ENCODE measurements at regions not wholly inside any gene's neighbourhood (a gene's known extent, or its start where the extent isn't known, plus 50 kb on each side); places are given as distances from the start of the nearest gene placed in this dataset.

DNA sequence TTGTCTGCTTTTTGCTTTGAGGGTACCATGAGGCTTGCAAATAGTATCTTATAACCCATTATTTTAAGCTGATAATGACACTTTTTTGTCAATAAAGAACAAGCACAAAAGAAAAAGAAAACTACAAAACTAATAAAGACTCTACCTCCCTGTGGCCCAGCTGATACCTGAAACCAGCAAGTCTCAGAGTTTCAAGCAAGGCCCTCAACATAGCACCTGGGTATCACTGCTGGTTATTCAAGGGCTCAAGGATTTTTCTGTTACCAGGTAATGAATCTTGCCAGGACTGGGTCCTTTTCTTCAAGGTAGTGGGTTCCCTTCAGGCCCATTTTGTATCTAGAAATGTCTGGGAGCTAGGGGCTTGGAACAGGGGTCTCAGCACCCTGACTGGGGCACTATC lies 281.6 kb upstream of the C11orf87 start:
- FAIRE-seq (no peak), DNase-seq (ENCODE audit: insufficient read length) (no peak)
- TF ChIP-seq POLR2AphosphoS5 (IDR thresholded peaks at IDR 0.05; ENCODE audit: low read depth, low read length) (no peak), POLR2A (IDR thresholded peaks at IDR 0.05; ENCODE audit: low read depth, low read length) (no peak), TAF1 (IDR thresholded peaks at IDR 0.05; ENCODE audit: borderline replicate concordance, low read depth, low read length) (no peak)

DNA sequence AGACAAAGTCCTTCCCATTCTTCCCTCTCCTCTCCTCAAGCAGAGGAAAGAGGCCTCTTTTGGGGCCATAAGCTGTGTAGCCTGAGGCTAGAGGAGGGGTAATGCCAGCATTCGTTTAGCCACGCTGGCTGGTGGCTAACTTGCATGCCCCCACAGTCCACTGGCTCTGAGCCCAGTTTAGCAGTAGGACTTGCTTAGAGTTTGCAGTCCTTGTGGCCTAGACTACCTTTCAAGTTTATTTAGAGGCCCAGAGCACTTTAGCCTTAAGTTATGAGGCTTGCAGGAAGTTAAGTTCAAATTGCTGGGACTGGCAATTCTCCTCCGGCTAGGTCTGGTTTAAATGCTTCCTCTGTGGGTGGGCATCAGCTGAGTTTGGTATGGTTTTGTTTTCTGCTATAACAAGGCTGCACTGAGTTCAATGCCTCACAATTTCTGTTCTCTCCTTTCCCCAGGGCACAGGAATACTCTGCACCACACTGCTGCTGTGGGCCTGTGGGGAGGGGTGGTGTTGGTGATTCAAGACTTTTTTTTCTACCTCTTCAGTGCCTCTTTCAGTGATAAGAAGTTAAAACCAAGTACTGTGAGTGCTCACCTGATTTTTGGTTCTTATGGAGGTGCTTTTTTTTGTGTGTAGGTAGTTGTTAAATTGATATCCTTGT lies 281.0 kb upstream of the C11orf87 start:
- TF ChIP-seq POLR2A (IDR thresholded peaks at IDR 0.05; ENCODE audit: low read depth, low read length) (no peak), POLR2AphosphoS5 (IDR thresholded peaks at IDR 0.05; ENCODE audit: low read depth, low read length) (no peak), TAF1 (IDR thresholded peaks at IDR 0.05; ENCODE audit: borderline replicate concordance, low read depth, low read length) (no peak)
- no peak for DNase-seq (ENCODE audit: insufficient read length)
- FAIRE-seq, result no peak

DNA sequence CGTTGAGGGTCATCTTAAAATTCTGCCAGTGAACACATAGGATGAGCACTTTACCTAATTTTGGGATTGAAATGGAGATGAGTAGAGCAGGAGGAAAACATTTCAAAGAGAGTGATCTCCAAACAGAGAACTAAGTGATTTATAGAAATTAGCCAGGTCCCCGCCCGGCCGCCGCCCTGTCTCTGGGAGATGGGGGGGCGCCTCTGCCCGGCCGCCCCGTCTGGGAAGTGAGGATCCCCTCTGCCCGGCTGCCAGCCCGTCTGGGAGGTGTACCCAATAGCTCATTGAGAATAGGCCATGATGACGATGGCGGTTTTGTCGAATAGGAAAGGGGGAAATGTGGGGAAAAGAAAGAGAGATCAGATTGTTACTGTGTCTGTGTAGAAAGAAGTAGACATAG lies 276.7 kb upstream of the C11orf87 start:
- FAIRE-seq, result no peak
- TF ChIP-seq POLR2AphosphoS5 (IDR thresholded peaks at IDR 0.05; ENCODE audit: low read depth, low read length) (no peak), POLR2A (IDR thresholded peaks at IDR 0.05; ENCODE audit: low read depth, low read length) (no peak), TAF1 (IDR thresholded peaks at IDR 0.05; ENCODE audit: borderline replicate concordance, low read depth, low read length) (no peak)
- no peak for DNase-seq (ENCODE audit: insufficient read length)

DNA sequence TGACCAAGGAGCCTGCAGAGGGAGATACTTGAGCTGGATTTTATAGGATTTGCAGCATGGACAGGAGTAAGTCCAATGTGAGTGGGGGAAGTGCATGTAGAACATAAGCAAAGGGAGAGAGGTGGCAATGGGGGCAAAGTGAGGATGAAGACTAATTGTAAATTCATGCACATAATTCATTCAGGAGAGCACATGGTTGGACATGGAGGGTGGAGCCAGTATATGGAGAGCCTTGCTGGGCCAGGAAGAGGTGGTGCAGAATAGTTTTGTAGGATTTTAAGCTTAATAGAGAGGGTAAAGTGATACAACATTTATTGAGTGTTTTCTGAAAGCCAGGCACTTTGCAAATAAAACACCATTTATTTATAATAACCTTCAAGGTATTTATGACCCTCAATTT lies 274.3 kb upstream of the C11orf87 start:
- no peak for TF ChIP-seq TAF1 (IDR thresholded peaks at IDR 0.05; ENCODE audit: borderline replicate concordance, low read depth, low read length)
- TF ChIP-seq POLR2A (IDR thresholded peaks at IDR 0.05; ENCODE audit: low read depth, low read length), result no peak
- no peak for TF ChIP-seq POLR2AphosphoS5 (IDR thresholded peaks at IDR 0.05; ENCODE audit: low read depth, low read length)
- no peak for DNase-seq (ENCODE audit: insufficient read length)
- no peak for FAIRE-seq

DNA sequence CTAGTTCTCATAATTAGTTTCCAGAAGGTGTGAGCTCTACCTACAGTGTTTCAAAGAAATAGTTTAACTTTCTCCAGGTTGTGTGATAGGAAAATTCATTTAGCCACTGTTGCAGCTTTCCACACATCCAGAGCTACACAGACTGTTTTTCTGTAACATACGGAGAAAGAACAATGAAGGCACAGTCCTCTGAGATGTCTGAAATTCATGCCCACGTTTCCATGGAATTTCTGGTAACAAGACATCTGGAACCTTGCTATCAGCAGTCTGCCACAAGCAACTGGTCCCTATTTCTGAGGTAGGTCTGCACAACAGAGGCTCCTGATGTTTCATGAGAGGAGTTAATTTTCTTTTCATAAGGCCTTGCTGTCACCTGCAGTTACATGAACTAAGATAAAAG lies 273.3 kb upstream of the C11orf87 start:
- no peak for TF ChIP-seq TAF1 (IDR thresholded peaks at IDR 0.05; ENCODE audit: borderline replicate concordance, low read depth, low read length)
- no peak for TF ChIP-seq POLR2A (IDR thresholded peaks at IDR 0.05; ENCODE audit: low read depth, low read length)
- TF ChIP-seq POLR2AphosphoS5 (IDR thresholded peaks at IDR 0.05; ENCODE audit: low read depth, low read length), result no peak
- DNase-seq (ENCODE audit: insufficient read length) (no peak), FAIRE-seq (no peak)

DNA sequence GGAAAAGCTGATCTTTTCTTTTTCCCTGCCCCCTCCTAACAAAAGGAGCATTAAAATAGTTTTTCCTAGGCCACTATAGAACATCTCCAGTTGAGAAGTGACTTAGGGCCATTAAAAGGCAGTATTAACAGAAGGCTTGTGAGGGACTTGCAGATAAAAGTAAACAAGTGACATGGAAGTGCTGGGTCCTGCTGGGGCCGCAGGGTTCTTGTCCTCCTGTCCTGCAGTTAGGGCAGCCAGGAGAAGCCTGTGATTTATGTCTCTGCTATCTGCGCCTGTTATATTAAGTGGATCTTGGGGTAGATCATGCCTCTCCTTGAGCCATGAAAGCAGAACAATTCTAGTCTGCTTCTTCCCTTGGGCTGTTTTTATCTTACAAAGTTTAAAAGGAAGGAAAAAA lies 271.4 kb upstream of the C11orf87 start:
- TF ChIP-seq TAF1 (IDR thresholded peaks at IDR 0.05; ENCODE audit: borderline replicate concordance, low read depth, low read length), result no peak
- TF ChIP-seq POLR2A (IDR thresholded peaks at IDR 0.05; ENCODE audit: low read depth, low read length), result no peak
- TF ChIP-seq POLR2AphosphoS5 (IDR thresholded peaks at IDR 0.05; ENCODE audit: low read depth, low read length), result no peak
- DNase-seq (ENCODE audit: insufficient read length) (no peak), FAIRE-seq (no peak)

DNA sequence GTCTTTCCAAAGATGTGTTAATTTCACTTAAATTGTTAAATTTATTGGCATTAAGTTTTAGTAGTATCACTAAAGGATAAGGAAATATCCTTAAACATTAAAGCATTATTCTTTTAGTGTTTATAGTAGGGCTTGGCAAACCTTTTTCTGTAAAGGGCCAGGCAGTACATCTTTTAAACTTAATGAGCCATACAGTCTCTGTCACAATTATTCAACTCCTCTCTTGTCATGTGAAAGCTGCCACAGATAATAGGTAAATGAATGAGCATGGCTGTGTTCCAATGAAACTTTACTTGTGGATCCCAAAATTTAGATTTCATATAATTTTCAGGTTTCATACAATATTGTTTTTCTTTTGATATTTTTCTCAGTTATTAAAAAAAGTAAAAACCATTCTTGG lies 268.2 kb upstream of the C11orf87 start:
- DNase-seq (ENCODE audit: insufficient read length) (no peak), FAIRE-seq (no peak)
- TF ChIP-seq TAF1 (IDR thresholded peaks at IDR 0.05; ENCODE audit: borderline replicate concordance, low read depth, low read length), result no peak
- TF ChIP-seq POLR2A (IDR thresholded peaks at IDR 0.05; ENCODE audit: low read depth, low read length), result no peak
- TF ChIP-seq POLR2AphosphoS5 (IDR thresholded peaks at IDR 0.05; ENCODE audit: low read depth, low read length), result no peak

DNA sequence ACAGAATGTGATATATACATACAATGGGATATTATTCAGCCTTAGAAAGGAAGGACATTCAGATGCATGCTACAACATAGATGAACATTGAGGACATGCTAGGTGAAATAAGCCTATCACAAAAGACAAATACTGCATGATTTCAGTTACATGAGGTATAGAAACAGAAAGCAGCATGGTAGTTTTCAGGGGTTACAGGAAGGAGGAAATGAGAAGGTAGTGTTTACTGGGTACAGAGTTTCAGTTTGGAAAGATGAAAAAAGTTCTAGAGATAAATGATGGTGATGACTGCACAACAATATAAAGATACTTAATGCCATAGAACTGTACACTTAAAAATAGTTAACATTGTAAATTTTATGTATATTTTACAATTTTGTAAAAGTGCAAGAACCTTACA lies 266.7 kb upstream of the C11orf87 start:
- FAIRE-seq (peak; percentile 97), DNase-seq (ENCODE audit: insufficient read length) (no peak)
- no peak for TF ChIP-seq POLR2A (IDR thresholded peaks at IDR 0.05; ENCODE audit: low read depth, low read length)
- no peak for TF ChIP-seq TAF1 (IDR thresholded peaks at IDR 0.05; ENCODE audit: borderline replicate concordance, low read depth, low read length)
- TF ChIP-seq POLR2AphosphoS5 (IDR thresholded peaks at IDR 0.05; ENCODE audit: low read depth, low read length), result no peak

DNA sequence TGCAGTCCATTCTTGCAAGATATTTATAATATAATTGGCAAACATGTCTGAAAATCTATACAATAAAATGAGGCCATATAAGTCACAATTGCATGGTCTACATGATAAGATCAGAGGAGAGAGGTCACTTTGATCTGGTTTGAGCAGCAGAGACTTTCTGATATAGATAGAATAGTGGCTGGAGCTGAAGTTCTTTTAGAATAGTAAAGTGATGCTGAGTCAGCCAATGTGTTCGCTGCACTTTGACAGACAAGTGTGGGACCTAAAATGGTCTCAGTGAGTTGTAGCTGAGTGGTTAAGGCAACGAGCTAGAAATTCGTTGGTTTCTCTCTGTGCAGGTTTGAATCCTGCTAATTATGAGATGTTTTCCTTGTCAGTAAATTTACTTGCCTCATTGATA lies 257.0 kb upstream of the C11orf87 start:
- TF ChIP-seq TAF1 (IDR thresholded peaks at IDR 0.05; ENCODE audit: borderline replicate concordance, low read depth, low read length) (no peak), POLR2A (IDR thresholded peaks at IDR 0.05; ENCODE audit: low read depth, low read length) (no peak), POLR2AphosphoS5 (IDR thresholded peaks at IDR 0.05; ENCODE audit: low read depth, low read length) (no peak)
- FAIRE-seq (no peak), DNase-seq (ENCODE audit: insufficient read length) (no peak)

DNA sequence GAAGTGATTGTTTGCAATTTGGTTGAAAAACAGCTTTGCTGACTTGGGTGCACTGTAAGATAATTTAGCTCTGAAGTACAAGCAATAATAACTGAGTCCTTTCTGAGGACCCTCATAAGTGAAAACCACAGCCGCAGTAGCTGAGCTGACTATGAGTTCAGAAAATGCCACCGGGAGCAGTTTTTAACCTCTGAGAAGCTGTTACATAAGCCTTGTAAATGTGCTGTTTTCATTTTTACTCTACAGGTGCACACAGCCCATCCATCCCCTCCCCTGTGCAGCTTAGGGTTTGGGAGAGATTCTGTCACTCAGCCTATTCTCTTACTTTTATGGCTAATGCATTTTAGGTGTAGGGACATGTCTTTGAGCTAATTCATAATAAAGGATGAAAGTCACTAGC lies 255.5 kb upstream of the C11orf87 start:
- no peak for FAIRE-seq
- TF ChIP-seq POLR2AphosphoS5 (IDR thresholded peaks at IDR 0.05; ENCODE audit: low read depth, low read length), result no peak
- no peak for TF ChIP-seq TAF1 (IDR thresholded peaks at IDR 0.05; ENCODE audit: borderline replicate concordance, low read depth, low read length)
- TF ChIP-seq POLR2A (IDR thresholded peaks at IDR 0.05; ENCODE audit: low read depth, low read length), result no peak
- no peak for DNase-seq (ENCODE audit: insufficient read length)

DNA sequence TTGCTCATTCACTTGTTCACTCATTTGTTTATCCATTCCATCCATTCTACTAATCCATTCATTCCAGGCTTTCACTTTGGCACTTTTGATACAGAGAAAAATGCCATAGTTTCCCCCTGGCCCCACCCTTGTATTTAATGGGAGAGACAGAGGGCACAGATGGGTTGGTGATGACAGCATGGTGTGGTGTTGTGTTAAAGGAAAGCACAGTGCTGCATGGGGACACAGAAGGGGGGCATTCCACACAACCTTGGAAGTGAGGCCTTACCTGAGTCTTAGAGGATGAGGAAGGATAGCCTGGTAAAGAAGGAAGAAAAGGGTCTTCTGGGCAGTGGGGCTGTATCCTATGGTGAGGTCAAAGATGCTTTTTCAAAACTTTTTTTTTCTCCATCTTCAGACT lies 248.5 kb upstream of the C11orf87 start:
- FAIRE-seq (no peak), DNase-seq (ENCODE audit: insufficient read length) (no peak)
- TF ChIP-seq TAF1 (IDR thresholded peaks at IDR 0.05; ENCODE audit: borderline replicate concordance, low read depth, low read length) (no peak), POLR2A (IDR thresholded peaks at IDR 0.05; ENCODE audit: low read depth, low read length) (no peak), POLR2AphosphoS5 (IDR thresholded peaks at IDR 0.05; ENCODE audit: low read depth, low read length) (no peak)

DNA sequence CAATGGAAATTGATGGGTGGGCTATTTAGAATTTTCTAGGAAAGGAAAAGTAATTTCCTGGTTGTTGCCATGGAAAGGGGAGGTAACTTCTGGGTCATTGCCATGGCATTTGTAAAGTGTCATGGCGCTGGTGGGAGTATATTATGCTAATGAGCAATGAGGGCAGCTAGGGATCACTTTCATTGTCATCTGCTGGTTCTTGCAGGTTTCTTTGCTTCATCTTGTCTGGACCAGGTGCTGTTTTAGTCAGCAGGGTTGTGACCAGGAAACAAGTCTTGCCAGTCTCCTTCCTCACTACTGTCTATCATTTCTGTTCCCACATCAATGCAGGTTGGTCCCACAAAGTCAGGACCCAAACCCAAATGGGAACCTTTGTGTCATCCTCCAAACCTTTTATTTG lies 237.6 kb upstream of the C11orf87 start:
- DNase-seq (ENCODE audit: insufficient read length) (no peak), FAIRE-seq (no peak)
- TF ChIP-seq TAF1 (IDR thresholded peaks at IDR 0.05; ENCODE audit: borderline replicate concordance, low read depth, low read length) (no peak), POLR2AphosphoS5 (IDR thresholded peaks at IDR 0.05; ENCODE audit: low read depth, low read length) (no peak)

Measured in GM12892 (cell line).